ENCODE measurements at regions not wholly inside any gene's neighbourhood (a gene's known extent, or its start where the extent isn't known, plus 50 kb on each side); places are given as distances from the start of the nearest gene placed in this dataset.

DNA sequence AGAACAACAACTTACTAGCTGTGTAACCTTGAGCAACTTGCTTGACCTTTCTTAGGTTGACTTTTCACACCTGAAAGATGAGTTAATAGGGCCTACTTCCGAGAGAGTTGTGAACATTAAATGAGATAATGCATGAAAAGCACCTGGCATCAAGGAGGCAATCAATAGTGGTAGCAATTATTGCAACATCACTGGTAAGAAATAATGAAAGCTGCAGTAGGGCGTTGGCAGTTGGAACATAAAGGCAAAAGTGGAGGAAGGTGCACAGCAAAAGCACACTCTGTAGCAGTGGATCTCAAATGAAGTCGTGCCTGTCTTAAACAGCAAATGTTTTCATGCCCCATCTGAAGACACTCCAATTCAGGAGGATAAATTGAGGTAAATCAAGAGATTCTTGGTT is 178.9 kb upstream of the VRK2 start:
- DNase-seq = no peak

DNA sequence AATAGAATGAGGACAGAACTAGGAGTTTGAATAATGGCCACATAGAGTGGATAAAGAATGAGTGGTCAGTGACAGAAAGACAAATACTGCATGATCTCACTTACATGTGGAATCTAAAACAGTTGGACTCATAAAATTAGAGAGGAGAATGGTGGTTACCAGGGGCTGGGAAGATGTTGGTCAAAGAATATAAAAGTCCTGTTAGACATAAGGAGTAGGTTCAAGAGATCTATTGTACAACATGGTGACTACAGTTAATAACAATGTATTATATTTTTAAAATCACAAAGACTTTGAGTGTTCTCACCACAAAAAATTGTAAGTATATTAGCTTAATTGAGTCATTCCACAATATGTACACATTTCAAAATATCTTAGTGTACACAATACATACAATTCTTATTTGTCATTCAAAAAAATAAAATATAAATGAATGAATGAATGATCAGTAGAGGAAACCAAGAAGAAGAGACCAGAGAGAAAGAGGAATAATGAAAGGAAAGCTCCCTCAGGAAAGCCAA is 177.9 kb upstream of the VRK2 start:
- no peak for DNase-seq

DNA sequence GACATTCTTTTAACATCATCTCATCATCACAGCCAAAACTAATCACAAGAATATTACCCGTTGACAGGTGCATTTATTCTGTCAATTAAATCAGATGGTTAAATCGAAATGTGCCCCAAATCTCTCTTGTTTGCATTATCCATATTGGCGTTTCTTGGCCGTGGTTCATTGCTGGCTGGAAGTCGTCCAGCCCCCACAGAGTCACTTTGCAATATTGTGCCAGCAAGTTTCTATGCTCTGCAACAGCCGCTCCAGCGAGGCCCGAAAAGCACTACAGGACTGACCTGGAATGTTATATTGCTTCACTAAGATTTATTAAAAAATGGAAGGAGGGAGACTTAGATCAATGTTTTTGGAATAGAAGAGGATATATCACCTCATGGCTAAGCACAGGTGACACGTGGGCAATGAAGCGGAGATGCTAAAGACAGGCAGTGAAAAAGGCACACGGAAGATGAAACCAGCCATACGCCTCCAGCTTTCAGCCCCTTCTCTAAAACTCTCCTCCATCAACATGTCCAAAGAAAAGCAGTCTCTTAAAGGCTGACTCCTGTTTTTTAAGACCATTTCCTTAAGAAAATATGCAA is 176.8 kb upstream of the VRK2 start:
- DNase-seq = peak; percentile 94

DNA sequence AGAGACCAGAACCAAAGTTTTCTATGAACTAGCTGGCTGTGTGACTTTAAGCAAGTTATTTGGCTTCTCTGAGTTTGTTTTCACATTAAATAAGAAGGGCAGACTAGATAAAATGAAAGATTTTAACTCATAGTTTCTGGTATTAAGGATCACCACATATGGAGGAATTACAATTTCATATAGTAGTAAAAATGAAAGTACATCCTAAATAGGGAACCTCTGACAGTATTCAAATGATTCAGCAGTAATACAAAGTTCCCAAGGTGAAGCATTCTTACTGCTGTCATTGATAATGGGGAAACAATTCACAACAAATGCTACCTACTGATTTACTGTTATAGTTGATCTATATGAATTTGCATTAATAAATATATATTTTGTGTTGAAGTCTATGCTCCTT is 170.3 kb upstream of the VRK2 start:
- no peak for DNase-seq

DNA sequence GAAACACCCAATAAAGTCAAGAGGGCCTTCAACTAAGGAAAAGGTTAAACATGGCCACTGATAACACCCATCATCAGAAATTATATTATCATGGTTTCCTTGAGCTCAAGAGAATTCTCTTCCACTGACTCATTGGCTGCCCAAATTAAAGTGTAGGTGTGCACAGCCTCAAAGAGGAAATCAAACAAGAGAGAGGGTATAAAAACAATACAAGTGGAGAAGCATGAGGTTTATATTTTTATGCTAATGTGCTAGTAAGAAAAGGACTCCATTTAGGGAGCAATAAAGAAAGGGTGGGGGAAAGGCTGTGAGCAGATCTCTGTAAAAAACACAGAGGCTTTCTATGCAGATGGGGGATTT is 168.8 kb upstream of the VRK2 start:
- DNase-seq = no peak

DNA sequence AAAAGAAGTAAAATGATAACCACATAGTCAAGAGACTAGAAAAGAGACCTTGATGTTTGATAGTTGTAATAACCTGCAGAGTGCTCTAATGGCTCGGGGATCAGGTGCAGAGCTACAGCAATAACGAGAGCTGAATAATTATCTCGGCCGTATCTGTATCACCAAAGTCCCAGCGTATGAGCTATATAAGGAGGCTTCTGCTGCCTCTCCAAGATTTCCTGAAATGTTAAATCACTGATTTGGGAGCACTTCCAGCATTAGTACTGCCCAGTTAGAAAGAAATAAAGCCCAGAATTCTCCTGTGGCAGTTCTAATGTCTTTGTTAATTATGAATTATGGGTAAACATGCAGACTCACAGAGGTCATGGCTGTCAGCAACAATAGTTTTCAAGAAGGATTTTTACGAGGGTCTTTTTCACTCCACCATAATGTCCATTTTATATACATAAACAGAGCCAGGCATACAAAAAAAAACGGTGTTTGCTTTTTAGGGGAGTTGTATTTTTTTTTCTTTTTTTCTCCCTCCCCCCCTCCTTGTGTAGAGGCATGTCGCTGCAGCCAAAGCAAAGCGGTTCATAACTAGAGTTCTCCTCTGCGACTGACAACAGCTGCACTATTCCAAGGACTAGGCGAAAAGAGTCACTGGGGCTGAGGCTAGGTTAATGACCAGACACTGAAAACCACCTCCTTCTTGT is 168.3 kb upstream of the VRK2 start:
- peak; percentile 79 for DNase-seq

DNA sequence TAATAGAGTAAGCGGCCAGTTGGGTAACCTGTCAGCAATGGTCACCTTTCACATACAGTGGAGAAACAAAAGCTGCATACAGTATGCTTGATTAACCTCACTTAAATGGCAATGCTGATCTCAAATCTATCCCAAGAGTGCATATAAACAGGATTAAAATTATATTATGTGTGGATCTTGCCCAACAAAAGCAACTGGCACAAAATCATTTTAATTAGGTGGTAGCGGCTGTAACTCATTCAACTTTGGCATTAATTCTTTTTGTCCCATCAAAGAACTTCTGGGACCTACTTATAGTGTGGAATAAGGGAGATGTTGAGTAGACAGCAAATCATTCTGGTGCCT is 167.8 kb upstream of the VRK2 start:
- peak; percentile 68 for DNase-seq

DNA sequence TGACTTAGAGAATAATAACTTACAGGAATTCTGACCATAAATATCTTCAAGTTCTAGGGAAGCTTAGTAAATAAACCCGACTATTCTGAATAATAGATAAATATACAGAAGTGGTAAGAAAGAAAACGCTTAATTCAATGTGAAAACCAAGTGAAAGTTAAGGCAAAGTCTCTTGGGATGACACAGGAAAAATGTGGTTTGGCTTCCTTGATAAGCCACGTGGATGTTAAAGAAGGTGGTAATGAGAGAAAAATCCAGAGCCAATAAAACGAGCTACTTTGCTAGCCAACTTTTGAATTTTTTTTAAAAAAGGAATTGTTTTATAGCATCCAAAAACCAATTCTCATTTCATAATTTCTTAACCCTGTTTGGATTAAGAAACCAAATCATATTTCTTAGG is 166.2 kb upstream of the VRK2 start:
- DNase-seq = no peak

DNA sequence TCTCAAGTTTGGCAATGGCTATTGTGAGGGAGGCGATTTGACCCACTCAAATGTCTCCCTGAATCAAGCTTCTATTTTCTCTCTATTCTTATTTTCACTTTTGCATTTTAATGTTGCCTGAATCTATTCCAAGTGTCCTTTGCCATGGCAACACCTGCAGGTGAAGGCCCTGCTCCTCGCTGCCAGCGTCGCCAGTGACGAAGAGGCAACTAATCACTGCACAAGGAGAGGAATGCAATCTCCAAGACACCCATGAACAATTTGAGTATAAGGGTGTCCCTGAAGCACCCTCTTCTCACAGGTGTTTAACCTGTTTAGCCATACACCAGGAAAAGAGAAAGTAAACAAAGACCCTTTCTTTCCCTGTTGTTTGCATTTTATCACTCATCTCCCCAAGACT is 165.6 kb upstream of the VRK2 start:
- DNase-seq = no peak

DNA sequence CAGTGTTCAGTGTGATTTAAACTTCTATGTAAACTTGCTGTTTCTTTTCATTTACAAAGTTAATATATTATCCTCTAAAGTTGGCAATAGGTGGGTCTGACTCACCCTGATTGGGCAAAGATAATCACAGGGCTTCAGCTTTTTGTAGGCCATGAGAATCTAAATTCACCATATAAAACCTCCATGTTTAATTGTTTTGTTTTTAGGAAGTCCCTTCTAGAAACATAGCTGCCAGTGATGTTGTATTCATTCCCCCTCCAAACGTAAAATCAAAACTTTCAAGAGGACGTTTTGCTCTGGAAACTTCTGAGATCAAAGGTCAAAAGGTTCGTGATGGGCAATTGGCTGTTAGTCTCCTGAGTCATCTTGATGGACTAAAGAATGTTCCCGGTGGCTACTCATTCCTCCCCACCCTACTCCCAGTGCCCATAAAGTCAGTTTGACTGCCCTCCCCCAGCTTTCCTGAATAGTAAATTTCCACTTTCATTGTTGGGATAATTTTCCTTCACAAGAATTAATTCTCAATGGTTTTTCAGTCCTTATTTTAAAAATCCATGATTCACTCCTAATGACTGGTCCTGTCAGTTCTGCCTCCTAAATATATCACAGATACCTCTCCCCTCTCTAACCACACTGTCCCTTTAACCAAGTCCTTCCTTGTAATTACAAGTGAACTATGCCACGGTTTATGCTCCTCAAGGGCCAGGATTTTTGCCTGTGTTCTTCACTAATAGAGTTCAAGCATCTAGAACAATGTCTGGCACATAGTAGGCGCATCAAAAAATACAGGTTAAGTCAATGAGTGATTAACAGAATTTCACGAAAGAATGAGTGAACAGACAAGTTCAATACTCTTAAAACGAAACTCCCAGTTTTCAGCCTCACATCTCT is 164.4 kb upstream of the VRK2 start:
- DNase-seq = no peak

DNA sequence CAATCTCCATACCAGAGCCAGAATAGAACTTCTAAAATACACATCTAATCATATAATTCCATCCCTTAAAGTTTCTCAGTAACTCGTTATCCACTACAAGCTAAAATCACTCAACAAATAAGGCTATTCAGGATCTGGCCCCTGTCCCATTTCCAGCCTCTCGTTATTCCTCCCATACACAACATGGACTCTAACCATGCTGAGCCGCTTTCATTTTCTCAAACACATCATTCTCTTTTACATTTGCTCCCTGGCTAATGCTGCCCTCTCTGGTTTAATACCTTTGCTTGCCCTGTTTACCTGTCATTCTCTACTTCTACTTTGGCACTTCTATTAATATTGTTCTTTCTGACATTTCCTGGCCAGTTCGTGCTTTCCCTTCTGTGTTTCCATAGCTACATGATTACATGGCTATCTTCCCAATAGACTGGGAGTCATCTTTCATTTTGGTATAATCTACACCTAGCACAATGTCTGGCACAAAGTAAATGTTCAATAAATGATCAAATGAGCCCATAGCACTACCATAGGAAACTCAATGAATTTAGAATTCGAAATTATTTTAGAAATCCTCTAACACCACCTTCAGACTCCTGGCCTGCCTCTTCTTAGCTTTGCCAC is 163.6 kb upstream of the VRK2 start:
- DNase-seq = peak; percentile 64

DNA sequence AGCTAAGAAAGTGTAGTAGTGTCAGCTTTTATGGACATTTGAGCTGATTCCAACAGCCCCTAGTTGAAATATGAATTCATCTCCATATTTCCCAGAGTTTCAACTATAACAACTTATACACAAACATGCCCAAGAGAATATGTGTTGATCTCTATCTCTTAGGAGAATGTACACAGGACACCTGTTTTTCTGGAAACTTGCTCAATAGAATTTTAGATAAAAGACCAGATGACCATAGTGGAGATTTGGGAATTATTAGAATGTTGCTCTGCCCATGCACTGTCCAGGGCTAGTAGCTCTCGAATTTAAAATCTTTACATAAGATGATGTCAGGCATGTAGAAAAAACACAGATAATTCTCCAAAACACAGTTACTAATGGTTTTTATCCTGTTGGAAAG is 162.3 kb upstream of the VRK2 start:
- DNase-seq = no peak

DNA sequence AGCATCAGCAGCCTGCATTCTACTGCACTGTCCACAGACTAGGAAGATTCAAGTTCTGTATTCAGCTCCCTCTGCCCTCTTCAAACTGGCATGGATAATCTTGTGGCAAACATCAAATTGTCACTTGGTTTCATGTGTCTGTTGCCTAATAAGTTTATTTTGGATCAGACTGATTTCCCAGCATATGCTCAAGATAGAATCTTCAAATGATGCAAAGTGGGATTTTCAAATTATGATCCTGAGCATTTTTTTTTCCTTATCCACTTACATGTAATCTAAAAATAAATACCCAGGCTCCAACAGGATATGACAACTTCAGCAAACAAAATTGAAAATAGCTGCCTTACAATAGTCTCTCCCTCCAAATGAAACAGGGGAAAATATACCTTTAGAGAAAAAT is 160.9 kb upstream of the VRK2 start:
- peak; percentile 71 for DNase-seq

DNA sequence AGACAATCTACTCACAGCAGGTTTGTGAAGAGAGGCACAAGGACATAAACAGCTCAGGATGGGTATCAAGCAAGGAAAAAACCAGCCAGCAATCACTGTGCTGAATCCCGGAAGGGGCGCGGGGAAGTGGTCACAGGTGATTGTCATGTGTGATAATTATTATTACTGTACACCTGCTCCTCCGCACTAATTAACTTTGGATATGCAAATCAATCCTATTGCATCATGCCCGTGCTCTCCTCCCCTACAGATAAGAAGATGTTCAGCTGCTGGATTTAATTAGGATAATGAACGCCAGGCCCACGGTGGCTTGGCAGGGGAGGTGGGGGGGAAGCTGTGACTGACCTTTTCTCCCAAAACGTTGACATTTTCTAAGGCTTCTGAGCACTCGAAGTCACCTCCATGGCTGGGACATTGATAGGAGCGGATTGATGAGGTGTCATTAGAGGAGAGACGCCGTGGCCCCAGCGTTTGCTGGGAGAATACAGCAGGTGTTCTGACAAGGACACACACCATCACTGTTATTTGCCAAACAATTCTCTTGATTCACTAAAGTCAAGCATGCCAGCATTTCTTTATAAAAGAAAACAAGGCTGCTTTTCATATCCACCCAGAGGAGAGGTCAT is 160.3 kb upstream of the VRK2 start:
- DNase-seq = no peak

DNA sequence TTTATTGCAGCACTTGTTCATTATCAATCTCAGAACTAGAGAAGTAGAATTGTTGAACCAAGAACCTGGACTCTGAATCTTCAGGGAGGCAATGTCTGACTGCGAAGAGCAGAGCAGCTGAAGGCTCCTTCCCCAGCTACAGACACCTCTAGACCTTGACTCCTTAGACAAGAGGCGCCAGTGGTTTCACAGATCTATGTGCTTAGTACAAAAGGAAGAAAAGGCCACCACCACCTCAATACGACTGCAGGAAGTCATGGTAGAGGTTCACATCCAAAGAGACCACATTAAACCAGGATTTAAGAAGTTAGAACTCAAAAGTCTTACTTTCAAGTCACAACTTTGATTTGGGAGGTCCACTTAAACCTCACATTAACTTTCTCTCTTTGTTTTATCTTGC is 158.1 kb upstream of the VRK2 start:
- DNase-seq = no peak

DNA sequence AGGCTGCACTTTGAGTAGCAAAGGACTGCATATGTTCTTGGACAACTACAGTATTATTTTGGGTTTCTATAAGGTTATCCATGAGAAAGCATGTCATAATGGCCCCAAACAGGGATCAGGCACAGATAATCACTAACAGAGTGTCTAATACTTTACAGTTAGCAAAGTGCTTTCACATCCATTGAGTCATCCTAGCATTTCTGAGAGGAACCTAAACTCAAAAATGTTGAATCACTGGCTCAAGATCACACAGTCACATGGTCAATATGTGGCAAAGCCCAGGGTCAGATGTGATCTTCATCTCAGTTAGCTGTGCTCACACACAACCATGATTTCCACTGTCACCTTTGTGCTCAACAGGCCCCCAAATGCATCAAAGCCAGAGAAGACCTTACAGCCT is 156.1 kb upstream of the VRK2 start:
- no peak for DNase-seq

DNA sequence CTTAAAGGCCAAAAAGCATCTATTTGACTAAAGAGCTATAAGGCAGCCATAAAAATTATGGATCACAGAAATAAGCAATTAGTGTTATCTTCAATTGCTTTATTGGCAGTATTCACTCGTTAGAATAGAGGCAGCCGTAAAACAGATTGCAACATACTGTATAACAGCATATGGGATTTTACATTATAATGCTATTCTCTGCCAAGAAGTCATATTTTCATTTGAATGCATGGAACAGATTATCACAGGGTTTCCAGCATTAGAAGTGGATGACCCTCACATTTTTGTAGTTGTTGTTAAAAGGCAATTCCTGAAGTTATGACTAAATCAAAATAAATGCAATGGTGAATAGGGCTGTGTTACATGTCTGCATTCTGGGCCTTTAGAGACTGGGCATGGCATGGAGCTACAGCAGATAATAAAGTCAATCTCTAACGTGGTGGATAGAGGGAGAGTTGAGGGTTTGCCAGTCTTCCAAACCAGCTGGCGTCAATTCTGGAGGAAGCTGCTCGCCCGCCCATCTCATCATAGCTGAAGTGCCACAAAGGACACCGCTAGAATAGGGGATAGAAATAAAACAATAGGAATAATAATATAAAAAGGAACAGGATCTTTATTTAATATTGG is 155.4 kb upstream of the VRK2 start:
- peak; percentile 81 for DNase-seq

DNA sequence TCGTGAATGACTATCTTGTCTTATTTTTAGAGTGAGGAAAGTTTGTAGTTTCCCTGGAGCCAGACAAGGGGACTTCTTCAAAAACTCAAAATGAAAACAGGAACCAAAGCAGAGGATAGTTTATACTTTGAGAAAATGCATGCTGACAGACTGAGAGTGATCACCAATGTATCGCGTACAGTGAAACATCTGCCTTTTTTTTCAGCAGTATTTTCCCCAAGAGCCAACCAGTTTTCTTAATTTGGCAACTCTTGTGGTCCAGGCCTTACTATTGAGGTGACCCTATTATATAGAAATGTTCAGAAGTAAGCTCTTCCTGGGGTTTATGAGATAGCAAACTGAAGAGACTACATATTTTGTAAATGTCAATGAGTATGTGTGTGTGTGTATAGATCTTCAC is 153.7 kb upstream of the VRK2 start:
- DNase-seq = peak; percentile 40

DNA sequence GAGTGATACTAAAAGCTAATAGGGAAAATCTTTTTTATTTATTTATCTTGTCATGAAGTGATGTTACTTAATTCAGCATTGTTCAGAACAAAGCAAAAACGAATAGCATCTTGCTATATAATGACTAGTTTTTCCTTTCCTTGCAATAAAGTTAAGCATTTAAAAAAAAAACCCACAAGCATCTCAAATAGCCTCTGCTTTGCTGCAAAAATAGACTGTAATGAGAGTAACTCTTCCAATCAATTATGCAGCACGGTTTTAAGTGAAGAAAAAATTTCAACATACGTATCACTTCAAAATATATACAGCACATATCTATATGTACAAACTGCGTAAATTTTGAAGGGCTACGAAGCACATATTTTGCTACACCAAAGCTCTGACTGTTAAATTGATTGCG is 153.3 kb upstream of the VRK2 start:
- no peak for DNase-seq

DNA sequence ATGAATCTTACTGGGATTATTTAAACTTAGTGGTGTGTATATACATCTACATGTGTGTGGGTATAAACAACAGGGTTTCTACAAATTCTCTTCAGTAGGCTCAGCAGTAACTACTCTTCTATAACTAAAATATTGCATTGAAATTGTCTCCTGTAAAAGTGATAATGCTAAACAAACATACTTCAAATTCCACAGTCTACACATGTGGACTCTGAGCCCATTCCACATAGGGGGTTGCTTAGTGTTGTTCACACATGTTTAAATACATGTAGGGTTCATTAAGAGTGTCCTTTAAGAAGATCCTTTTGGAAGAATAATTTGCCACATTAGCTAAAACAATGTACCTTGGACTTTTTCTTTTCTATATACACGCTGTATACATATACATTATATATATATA is 152.8 kb upstream of the VRK2 start:
- DNase-seq = peak; percentile 48

DNA sequence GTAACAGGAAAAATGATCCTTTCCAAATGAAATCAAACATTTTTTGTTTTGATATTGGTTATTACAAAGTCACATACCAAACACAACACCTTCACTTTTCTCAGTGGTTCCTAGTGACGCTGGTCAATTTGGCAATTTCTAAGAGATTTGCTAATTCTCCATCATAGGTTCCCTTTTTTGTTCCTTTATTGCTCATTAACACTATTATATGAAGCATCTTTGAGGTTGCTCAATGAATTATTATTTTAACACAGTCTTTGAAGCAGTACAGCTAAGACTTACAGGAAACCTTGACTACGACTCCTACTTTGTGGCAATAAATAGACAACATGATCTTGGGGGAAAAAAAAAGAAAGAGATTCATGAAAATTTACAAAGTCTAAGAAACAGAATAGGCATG is 152.2 kb upstream of the VRK2 start:
- no peak for DNase-seq

DNA sequence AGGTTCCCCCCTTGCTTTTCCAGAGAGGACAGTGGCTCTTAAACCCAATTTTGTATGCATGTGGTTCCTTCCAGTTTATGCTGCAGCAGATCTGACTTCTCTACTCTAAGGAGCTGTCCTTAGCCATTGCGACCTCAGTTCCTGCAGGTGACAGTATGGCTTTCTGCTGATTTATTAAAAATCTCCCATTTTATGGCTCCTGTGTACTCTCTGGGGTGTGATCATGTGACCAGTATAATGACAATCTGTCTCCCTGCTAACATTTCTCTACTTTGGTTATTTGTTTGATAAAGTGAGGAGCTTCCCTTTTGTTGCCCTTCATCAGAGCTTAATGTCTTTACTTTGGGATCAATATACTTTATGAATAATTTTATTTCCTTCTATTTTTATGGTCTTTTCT is 148.7 kb upstream of the VRK2 start:
- no peak for DNase-seq

DNA sequence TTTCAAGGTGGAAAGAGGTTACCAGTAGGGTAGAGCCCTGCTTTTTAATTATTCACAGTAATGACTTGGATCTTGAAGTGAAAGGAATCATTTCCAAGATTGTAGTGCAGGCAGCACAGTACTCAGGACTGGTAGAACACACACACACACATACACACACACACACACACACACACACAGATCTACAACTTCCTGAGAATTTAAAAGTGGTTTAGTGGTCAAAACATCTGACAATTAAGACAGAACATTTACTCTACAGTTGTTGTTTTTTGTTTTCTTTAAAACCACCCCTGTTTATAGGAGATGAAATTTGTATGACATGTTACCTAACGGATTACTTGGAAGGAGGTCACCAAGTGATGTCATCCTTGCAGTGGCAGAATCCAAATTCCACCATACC is 146.7 kb upstream of the VRK2 start:
- DNase-seq = peak; percentile 47
